Hepatocyte (in vitro differentiated cells): ENCODE measurements at regions not wholly inside any gene's neighbourhood (a gene's known extent, or its start where the extent isn't known, plus 50 kb on each side); places are given as distances from the start of the nearest gene placed in this dataset.

Experiments used
- DNase-seq: peaks from one replicate; pipeline ENCODE4 v3.0.0-alpha.2; 2016; ENCODE audit warnings: low spot score
- H2AFZ ChIP-seq: fragments of 200-600 bp; sonication (generic); 2 replicates; pipeline ENCODE4 v1.6.0; 2016; ENCODE audit warnings: antibody characterized with exemption, mild to moderate bottlenecking
- H3K27ac ChIP-seq: fragments of 200-600 bp; sonication (generic); 2 replicates; pipeline ENCODE4 v1.5.1; 2016; ENCODE audit warnings: mild to moderate bottlenecking
- H3K27me3 ChIP-seq: fragments of 200-600 bp; sonication (generic); 2 replicates; pipeline ENCODE4 v1.6.1; 2016
- H3K36me3 ChIP-seq: fragments of 200-600 bp; sonication (generic); replicated peaks from 2 replicates; pipeline ENCODE4 v1.5.1; 2016; ENCODE audit warnings: low read depth; ENCODE audit not compliant: insufficient read depth
- H3K4me1 ChIP-seq: fragments of 200-600 bp; sonication (generic); 2 replicates; pipeline ENCODE4 v1.5.1; 2016; ENCODE audit warnings: mild to moderate bottlenecking, moderate library complexity; ENCODE audit not compliant: insufficient read depth
- H3K4me2 ChIP-seq: fragments of 200-600 bp; sonication (generic); 2 replicates; pipeline ENCODE4 v1.6.0; 2016
- H3K4me3 ChIP-seq: fragments of 200-600 bp; sonication (generic); 2 replicates; pipeline ENCODE4 v1.5.1; 2016; ENCODE audit warnings: mild to moderate bottlenecking
- H3K79me2 ChIP-seq: fragments of 200-600 bp; sonication (generic); 2 replicates; pipeline ENCODE4 v1.6.0; 2017; ENCODE audit warnings: mild to moderate bottlenecking
- H3K9me2 ChIP-seq: fragments of 200-600 bp; sonication (generic); replicated peaks from 2 replicates; pipeline ENCODE4 v1.6.0; 2017; ENCODE audit warnings: mild to moderate bottlenecking; ENCODE audit not compliant: insufficient read depth
- H3K9me3 ChIP-seq: fragments of 200-600 bp; sonication (generic); 2 replicates; pipeline ENCODE4 v1.5.1; 2016; ENCODE audit warnings: low read depth, mild to moderate bottlenecking
- H4K20me1 ChIP-seq: fragments of 200-600 bp; sonication (generic); 2 replicates; pipeline ENCODE4 v1.6.0; 2016; ENCODE audit warnings: mild to moderate bottlenecking; ENCODE audit not compliant: insufficient read depth, poor library complexity, severe bottlenecking
- EZH2 ChIP-seq: fragments of 200-600 bp; sonication (generic); IDR thresholded peaks from 2 replicates; pipeline ENCODE4 v1.6.1; 2016; ENCODE audit warnings: antibody characterized with exemption, mild to moderate bottlenecking, borderline replicate concordance
- EZH2phosphoT487 ChIP-seq: fragments of 200-600 bp; sonication (generic); IDR thresholded peaks from one replicate; pipeline ENCODE4 v1.6.1; 2018; ENCODE audit warnings: antibody characterized with exemption, mild to moderate bottlenecking, low read depth, moderate library complexity; ENCODE audit not compliant: unreplicated experiment, severe bottlenecking
- WGBS: methylation state at CpG from one replicate; pipeline ENCODE4 v1.1.6; 2016; ENCODE audit warnings: low lambda C conversion rate; ENCODE audit errors: missing lambda C conversion rate; 5-methylcytosine and 5-hydroxymethylcytosine counted together
- TF ChIP-seq, protein P1 (sequence below): fragments of 200-600 bp; sonication (generic); IDR thresholded peaks from 2 replicates; pipeline ENCODE4 v1.5.1; 2016; ENCODE audit warnings: antibody characterized with exemption, mild to moderate bottlenecking; ENCODE audit not compliant: poor library complexity

DNA sequence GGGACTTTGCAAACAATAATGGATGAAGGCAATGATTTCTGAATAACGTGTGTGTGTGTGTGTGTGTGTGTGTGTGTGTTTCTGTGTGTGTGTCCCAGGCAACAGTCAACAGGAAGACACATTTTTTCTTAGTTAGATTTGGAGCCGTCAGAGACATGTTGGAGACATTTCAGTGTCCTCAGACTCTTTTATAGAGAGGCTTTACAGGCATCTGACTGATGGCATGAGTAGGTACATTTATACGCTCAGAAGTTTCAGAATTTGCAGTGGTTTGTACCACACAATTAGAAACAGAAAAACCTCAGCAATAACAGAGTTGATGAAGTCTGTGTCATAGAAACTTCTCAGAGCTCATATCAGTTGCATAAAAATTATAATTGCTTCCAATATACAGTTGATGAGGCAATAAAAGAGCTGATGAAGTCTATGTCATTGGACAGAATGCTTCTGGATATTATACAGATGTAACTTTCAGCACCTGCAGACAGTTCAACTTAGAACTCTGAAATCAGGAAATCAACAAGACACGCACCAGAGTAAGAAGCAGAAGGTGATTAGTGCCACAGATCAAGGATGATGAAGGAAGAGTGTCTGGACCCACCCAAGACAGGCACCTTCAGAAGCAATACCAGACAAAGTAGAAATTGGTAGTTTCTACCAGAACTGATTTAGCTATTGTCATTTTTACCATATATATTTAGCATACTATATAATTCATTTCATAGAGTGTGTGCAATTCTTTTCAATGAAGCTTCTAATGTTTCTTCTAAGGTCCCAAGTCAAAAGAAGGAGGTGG, 104.5 kb upstream of the LYZL1 start:
- no peak overlapping the region for H3K4me2 ChIP-seq
- no peaks in the 10 kb centered on the region for H3K27me3 ChIP-seq
- H3K36me3 ChIP-seq: no peaks in the 10 kb centered on the region
- TF ChIP-seq EZH2phosphoT487 (no peak), EZH2 (no peak)
- H2AFZ ChIP-seq: no peak overlapping the region
- no peak overlapping the region for H3K27ac ChIP-seq
- H3K9me3 ChIP-seq: no peaks in the 10 kb centered on the region
- H3K4me1 ChIP-seq: no peaks in the 10 kb centered on the region
- no peaks in the 10 kb centered on the region for H4K20me1 ChIP-seq
- WGBS: 67% methylated on average over 4 of the region's 4 CpGs
- no peaks in the 10 kb centered on the region for H3K79me2 ChIP-seq
- H3K4me3 ChIP-seq: no peak overlapping the region
- no peaks in the 10 kb centered on the region for H3K9me2 ChIP-seq
- DNase-seq: no peak

DNA sequence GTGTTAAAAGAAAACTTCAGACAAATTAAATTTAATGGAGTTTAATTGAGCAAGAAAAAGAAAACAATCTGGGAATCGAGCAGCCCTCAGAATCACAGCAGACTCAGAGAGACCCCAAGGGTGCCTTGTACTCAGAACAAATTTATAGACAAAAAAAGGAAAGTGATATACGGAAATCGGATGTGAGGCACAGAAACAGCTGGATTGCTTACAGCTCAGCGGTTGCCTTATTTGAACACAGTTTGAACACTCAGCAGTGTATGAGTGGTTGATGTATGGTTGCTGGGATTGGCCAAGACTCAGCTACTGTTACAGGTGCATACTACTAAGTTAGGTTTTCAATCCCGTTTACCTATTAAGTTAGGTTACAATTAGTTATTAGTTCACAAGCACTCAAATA, 103.8 kb upstream of the LYZL1 start:
- Histone ChIP-seq H3K27ac (no peak overlapping the region), H3K4me3 (no peak overlapping the region), H3K36me3 (no peaks in the 10 kb centered on the region), H3K4me2 (no peak overlapping the region), H3K27me3 (no peaks in the 10 kb centered on the region), H3K9me2 (no peaks in the 10 kb centered on the region), H4K20me1 (no peaks in the 10 kb centered on the region), H3K79me2 (no peaks in the 10 kb centered on the region), H3K4me1 (no peaks in the 10 kb centered on the region), H2AFZ (no peak overlapping the region), H3K9me3 (no peaks in the 10 kb centered on the region)
- WGBS: 72% methylated on average over 5 of the region's 5 CpGs
- TF ChIP-seq EZH2phosphoT487 (no peak), EZH2 (no peak)
- TF ChIP-seq, protein P1, sequence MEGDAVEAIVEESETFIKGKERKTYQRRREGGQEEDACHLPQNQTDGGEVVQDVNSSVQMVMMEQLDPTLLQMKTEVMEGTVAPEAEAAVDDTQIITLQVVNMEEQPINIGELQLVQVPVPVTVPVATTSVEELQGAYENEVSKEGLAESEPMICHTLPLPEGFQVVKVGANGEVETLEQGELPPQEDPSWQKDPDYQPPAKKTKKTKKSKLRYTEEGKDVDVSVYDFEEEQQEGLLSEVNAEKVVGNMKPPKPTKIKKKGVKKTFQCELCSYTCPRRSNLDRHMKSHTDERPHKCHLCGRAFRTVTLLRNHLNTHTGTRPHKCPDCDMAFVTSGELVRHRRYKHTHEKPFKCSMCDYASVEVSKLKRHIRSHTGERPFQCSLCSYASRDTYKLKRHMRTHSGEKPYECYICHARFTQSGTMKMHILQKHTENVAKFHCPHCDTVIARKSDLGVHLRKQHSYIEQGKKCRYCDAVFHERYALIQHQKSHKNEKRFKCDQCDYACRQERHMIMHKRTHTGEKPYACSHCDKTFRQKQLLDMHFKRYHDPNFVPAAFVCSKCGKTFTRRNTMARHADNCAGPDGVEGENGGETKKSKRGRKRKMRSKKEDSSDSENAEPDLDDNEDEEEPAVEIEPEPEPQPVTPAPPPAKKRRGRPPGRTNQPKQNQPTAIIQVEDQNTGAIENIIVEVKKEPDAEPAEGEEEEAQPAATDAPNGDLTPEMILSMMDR: no peak
- no peak for DNase-seq

DNA sequence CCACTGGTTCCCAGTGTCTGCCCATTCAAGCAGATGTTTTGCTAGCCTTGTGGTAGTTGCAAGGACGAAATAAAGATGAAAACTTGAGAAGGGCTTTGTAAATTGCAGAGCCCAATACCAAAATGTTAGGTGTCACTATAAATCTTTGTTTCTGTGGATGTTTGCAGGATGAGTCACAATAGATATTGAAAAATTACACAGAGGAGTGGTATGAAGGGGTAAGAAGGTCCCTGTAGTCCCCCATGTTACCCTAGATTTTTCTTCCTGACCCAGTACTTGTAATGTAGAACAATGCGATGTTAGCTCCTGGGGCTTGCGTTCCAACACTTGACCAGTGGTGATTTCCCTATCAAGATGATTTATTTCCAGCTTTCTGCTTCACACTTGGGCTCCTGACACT, 102.6 kb upstream of the LYZL1 start:
- no peak for TF ChIP-seq EZH2phosphoT487
- no peak for TF ChIP-seq EZH2
- TF ChIP-seq, protein P1: no peak
- no peaks in the 10 kb centered on the region for H3K36me3 ChIP-seq
- H3K9me2 ChIP-seq: no peaks in the 10 kb centered on the region
- H3K9me3 ChIP-seq: no peaks in the 10 kb centered on the region
- DNase-seq: no peak
- no peaks in the 10 kb centered on the region for H3K4me1 ChIP-seq
- no peaks in the 10 kb centered on the region for H3K79me2 ChIP-seq
- no peak overlapping the region for H3K27ac ChIP-seq
- no peak overlapping the region for H2AFZ ChIP-seq
- no peaks in the 10 kb centered on the region for H3K27me3 ChIP-seq
- no peak overlapping the region for H3K4me2 ChIP-seq
- no peak overlapping the region for H3K4me3 ChIP-seq
- 93% methylated on average over 3 of the region's 3 CpGs for WGBS
- H4K20me1 ChIP-seq: no peaks in the 10 kb centered on the region

DNA sequence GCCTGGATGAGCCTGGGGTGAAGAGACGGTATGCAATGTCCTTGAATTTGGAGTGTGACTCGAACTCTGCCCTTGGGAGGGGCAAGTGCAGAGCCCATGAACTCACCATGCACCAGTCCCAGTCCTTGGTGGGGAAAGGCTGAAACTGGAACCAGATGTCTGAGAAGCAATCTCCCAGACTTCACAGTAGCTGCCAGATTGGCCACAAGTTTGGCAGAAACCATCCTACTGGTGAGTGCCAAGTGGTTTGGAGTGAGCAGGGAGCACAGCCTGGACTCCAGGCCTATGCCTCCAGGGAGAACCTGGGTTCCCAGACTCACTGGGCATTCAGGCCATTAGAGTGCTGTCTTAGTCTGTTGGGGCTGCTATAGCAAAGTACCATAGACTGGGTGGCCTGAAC, 99.6 kb upstream of the LYZL1 start:
- Histone ChIP-seq H3K27me3 (no peaks in the 10 kb centered on the region), H3K9me2 (no peaks in the 10 kb centered on the region), H4K20me1 (no peaks in the 10 kb centered on the region), H3K4me1 (no peaks in the 10 kb centered on the region), H3K4me2 (no peak overlapping the region), H3K27ac (no peak overlapping the region), H3K4me3 (no peak overlapping the region), H3K9me3 (no peaks in the 10 kb centered on the region), H3K79me2 (no peaks in the 10 kb centered on the region), H3K36me3 (no peaks in the 10 kb centered on the region), H2AFZ (no peak overlapping the region)
- TF ChIP-seq, protein P1: no peak
- TF ChIP-seq EZH2phosphoT487 (no peak), EZH2 (no peak)
- DNase-seq: no peak
- 63% methylated on average over 2 of the region's 2 CpGs for WGBS
